H1 (cell line): ENCODE measurements at regions not wholly inside any gene's neighbourhood (a gene's known extent, or its start where the extent isn't known, plus 50 kb on each side); places are given as distances from the start of the nearest gene placed in this dataset.
"Not testable (repeated sequence)": the region's sequence is repeated elsewhere in the genome, so short reads cannot be mapped to it uniquely, and the experiment has no call there.

Experiments used
- CTCF ChIA-PET: fragments of 300-600 bp; sonication (Branson Sonifier 250); formaldehyde crosslinking; loops from one replicate; lab custom pipeline; 2021; ENCODE audit not compliant: partially characterized antibody; lab: Charles Lee
- POLR2A ChIA-PET: fragments of 300-600 bp; sonication (Branson Sonifier 250); formaldehyde crosslinking; loops from one replicate; lab custom pipeline; 2021; ENCODE audit warnings: inconsistent platforms; ENCODE audit not compliant: partially characterized antibody; lab: Charles Lee
- DNase-seq, 2 experiments: peaks; one replicate each; pipeline versions ENCODE4 v3.0.0 to v3.0.0-alpha.2; 2010 to 2022; ENCODE audit warnings: low spot score in 2 of 2, low read depth in 1 of 2, mixed read lengths in 1 of 2
- FAIRE-seq: peaks from 2 replicates; lab custom pipeline; 2011; peaks lifted over from hg19 to GRCh38; lab: Jason Lieb, UNC
- H2AFZ ChIP-seq: 2 replicates; pipeline ENCODE4 v1.8.1; 2012; ENCODE audit warnings: low read length, inconsistent platforms
- H2AK5ac ChIP-seq: 2 replicates; pipeline ENCODE4 v1.6.1; 2013; ENCODE audit warnings: low read depth, low read length
- H2BK120ac ChIP-seq: replicated peaks from 2 replicates; pipeline ENCODE3; 2013; ENCODE audit warnings: low read depth, low read length, inconsistent platforms
- H2BK12ac ChIP-seq: 2 replicates; pipeline ENCODE4 v1.6.1; 2013; ENCODE audit warnings: low read depth, low read length
- H2BK15ac ChIP-seq: 2 replicates; pipeline ENCODE4 v1.6.1; 2013; ENCODE audit warnings: low read length
- H2BK20ac ChIP-seq: 2 replicates; pipeline ENCODE4 v1.6.1; 2013; ENCODE audit warnings: low read length
- H2BK5ac ChIP-seq: 2 replicates; pipeline ENCODE4 v1.6.1; 2013; ENCODE audit warnings: low read depth, low read length
- H3K14ac ChIP-seq: 2 replicates; pipeline ENCODE4 v1.6.1; 2013; ENCODE audit warnings: inconsistent platforms; ENCODE audit not compliant: insufficient read length
- H3K18ac ChIP-seq: 2 replicates; pipeline ENCODE4 v1.6.1; 2013; ENCODE audit warnings: low read length; ENCODE audit errors: extremely low read depth
- H3K23ac ChIP-seq: 2 replicates; pipeline ENCODE4 v1.6.1; 2013; ENCODE audit warnings: inconsistent platforms; ENCODE audit not compliant: insufficient read length
- H3K23me2 ChIP-seq: 2 replicates; pipeline ENCODE4 v1.6.1; 2013; ENCODE audit warnings: low read depth, low read length
- H3K27ac ChIP-seq: 2 replicates; pipeline ENCODE4 v1.6.1; 2011; ENCODE audit warnings: low read depth, low read length, inconsistent platforms
- H3K27me3 ChIP-seq, 4 experiments: replicated peaks in 1 of 4; 1 replicate in 1 of 4; 2 replicates in 3 of 4; pipeline versions ENCODE4 v1.6.1 to v1.8.1; 2011 to 2013; ENCODE audit warnings: low read length in 3 of 4, mild to moderate bottlenecking in 3 of 4, inconsistent platforms in 2 of 4, mixed read lengths in 2 of 4, moderate library complexity in 1 of 4; ENCODE audit not compliant: control insufficient read depth in 3 of 4, insufficient read depth in 3 of 4; ENCODE audit errors: extremely low read depth in 1 of 4
- H3K36me3 ChIP-seq, 4 experiments: 2 replicates each; pipeline versions ENCODE4 v1.6.1 to v1.8.1; 2011 to 2013; ENCODE audit warnings: mild to moderate bottlenecking in 4 of 4, low read length in 3 of 4, moderate library complexity in 2 of 4, control low read depth in 1 of 4, inconsistent platforms in 1 of 4; ENCODE audit not compliant: insufficient read depth in 4 of 4, control insufficient read depth in 2 of 4
- H3K4ac ChIP-seq: replicated peaks from 2 replicates; pipeline ENCODE3; 2013; ENCODE audit warnings: low read length, low read depth, mixed read lengths, inconsistent platforms; ENCODE audit not compliant: insufficient read length
- H3K4me1 ChIP-seq, 4 experiments: replicated peaks in 1 of 4; 1 replicate in 1 of 4; 2 replicates in 3 of 4; pipeline versions ENCODE4 v1.6.1 to v1.8.1; 2011 to 2013; ENCODE audit warnings: low read length in 3 of 4, inconsistent platforms in 2 of 4, mixed read lengths in 1 of 4; ENCODE audit not compliant: insufficient read depth in 4 of 4, control insufficient read depth in 3 of 4
- H3K4me2 ChIP-seq, 2 experiments: 2 replicates each; pipeline versions ENCODE4 v1.6.1 to v1.8.1; 2011 to 2013; ENCODE audit warnings: low read depth in 2 of 2, low read length in 2 of 2, control low read depth in 1 of 2, inconsistent platforms in 1 of 2, mild to moderate bottlenecking in 1 of 2; ENCODE audit not compliant: insufficient read depth in 1 of 2
- H3K4me3 ChIP-seq, 4 experiments: fragments of 200-600, 300-600 bp in 1 of 4; sonication (generic), shearing (Covaris generic), sonication (Bioruptor Twin) in 1 of 4; 2 replicates each; pipeline versions ENCODE4 v1.5.1 to v1.8.1; 2011 to 2016; ENCODE audit warnings: low read length in 4 of 4, low read depth in 3 of 4, control low read depth in 2 of 4, inconsistent platforms in 2 of 4, mild to moderate bottlenecking in 2 of 4, mixed read lengths in 1 of 4, moderate library complexity in 1 of 4; ENCODE audit not compliant: insufficient read depth in 2 of 4; ENCODE audit errors: extremely low read depth in 1 of 4
- H3K56ac ChIP-seq: replicated peaks from 2 replicates; pipeline ENCODE3; 2013; ENCODE audit warnings: low read depth, mild to moderate bottlenecking, mixed read lengths, low read length, inconsistent platforms; ENCODE audit not compliant: insufficient read length
- H3K79me1 ChIP-seq: 2 replicates; pipeline ENCODE4 v1.6.1; 2013; ENCODE audit warnings: low read depth, low read length, control low read depth
- H3K79me2 ChIP-seq, 2 experiments: 2 replicates each; pipeline versions ENCODE4 v1.6.1 to v1.8.1; 2012 to 2013; ENCODE audit warnings: low read length in 2 of 2, mild to moderate bottlenecking in 2 of 2, inconsistent platforms in 1 of 2; ENCODE audit not compliant: insufficient read depth in 2 of 2, control insufficient read depth in 1 of 2
- H3K9ac ChIP-seq, 4 experiments: replicated peaks in 1 of 4; 1 replicate in 1 of 4; 2 replicates in 3 of 4; pipeline versions ENCODE4 v1.6.1 to v1.8.1; 2011 to 2013; ENCODE audit warnings: low read depth in 3 of 4, low read length in 3 of 4, control low read depth in 2 of 4, mild to moderate bottlenecking in 2 of 4, moderate library complexity in 2 of 4, inconsistent platforms in 1 of 4; ENCODE audit errors: extremely low read depth in 1 of 4
- H3K9me3 ChIP-seq, 2 experiments: 2 replicates each; pipeline versions ENCODE4 v1.6.1 to v1.8.1; 2012 to 2013; ENCODE audit warnings: mild to moderate bottlenecking in 2 of 2, moderate library complexity in 2 of 2, control low read depth in 1 of 2, inconsistent platforms in 1 of 2, low read depth in 1 of 2, low read length in 1 of 2, mixed read lengths in 1 of 2; ENCODE audit not compliant: insufficient read depth in 2 of 2
- H4K20me1 ChIP-seq, 2 experiments: replicated peaks in 1 of 2; 2 replicates each; pipeline versions ENCODE3 to v1.8.1; 2011 to 2013; ENCODE audit warnings: inconsistent platforms in 2 of 2, low read length in 2 of 2, mild to moderate bottlenecking in 1 of 2; ENCODE audit not compliant: insufficient read depth in 2 of 2, control insufficient read depth in 1 of 2
- H4K5ac ChIP-seq: 2 replicates; pipeline ENCODE4 v1.6.1; 2013; ENCODE audit warnings: low read length, low read depth, mixed read lengths, inconsistent platforms; ENCODE audit not compliant: insufficient read length
- H4K8ac ChIP-seq: 2 replicates; pipeline ENCODE4 v1.8.0; 2013; ENCODE audit warnings: mild to moderate bottlenecking, moderate library complexity, low read length, inconsistent platforms; ENCODE audit not compliant: insufficient read depth; ENCODE audit errors: extremely low read depth
- H4K91ac ChIP-seq: replicated peaks from 2 replicates; pipeline ENCODE3; 2013; ENCODE audit warnings: low read length, mixed read lengths, inconsistent platforms; ENCODE audit not compliant: insufficient read length
- WGBS, 2 experiments: shearing (Covaris generic) in 1 of 2; methylation state at CpG; one replicate each; pipeline versions ENCODE4 v1.1.6 to v1.1.7; 2013 to 2015; ENCODE audit warnings: low lambda C conversion rate in 2 of 2, mixed read lengths in 2 of 2, inconsistent platforms in 1 of 2, low coverage in 1 of 2, missing lambda C conversion rate in 1 of 2; ENCODE audit not compliant: insufficient replicate concordance in 2 of 2, insufficient coverage in 1 of 2, insufficient read length in 1 of 2; ENCODE audit errors: extremely low coverage in 1 of 2, missing lambda C conversion rate in 1 of 2; 5-methylcytosine and 5-hydroxymethylcytosine counted together

DNA sequence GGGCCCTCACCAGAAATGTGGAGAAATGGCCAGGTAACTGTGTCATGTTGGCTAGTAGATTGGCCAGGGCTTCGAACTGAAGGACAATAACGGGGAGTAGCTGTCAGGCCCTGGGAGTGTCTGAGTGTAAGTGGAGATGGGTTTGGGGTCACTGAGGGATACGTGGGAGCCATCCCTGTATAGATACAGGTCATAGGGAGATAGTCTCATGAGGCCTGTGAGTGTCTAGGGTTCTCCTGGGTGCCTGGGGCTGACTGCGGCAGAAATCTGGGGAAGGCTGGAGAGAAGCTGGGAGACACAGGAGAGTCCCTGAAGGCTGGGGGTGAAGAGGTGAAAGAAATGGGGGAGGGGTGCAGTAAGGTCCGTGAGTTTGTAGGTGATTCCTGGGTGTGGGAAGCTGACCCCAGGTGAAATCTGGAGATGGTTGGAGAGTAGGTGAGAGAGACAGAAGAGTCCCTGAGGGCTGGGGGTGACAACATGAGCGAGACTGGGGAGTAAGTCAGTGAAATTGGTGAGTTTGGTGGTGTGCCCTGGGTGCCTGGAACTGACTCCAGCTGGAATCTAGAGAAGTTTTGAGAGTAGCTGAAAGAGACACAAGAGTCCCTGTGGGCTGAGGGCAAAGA is 124.6 kb upstream of the ANKRD30BL start:
- H4K91ac ChIP-seq, H3K23ac ChIP-seq, H2BK120ac ChIP-seq, FAIRE-seq, H4K20me1 ChIP-seq, H3K56ac ChIP-seq, H3K4me2 ChIP-seq, CTCF ChIA-PET, H3K79me1 ChIP-seq, H4K8ac ChIP-seq, H2BK12ac ChIP-seq, H3K18ac ChIP-seq, H4K5ac ChIP-seq, H2AFZ ChIP-seq, H3K27ac ChIP-seq, H3K9me3 ChIP-seq, H3K36me3 ChIP-seq, H3K14ac ChIP-seq, H2BK20ac ChIP-seq, H2BK15ac ChIP-seq, H2AK5ac ChIP-seq, H2BK5ac ChIP-seq, H3K27me3 ChIP-seq, H3K23me2 ChIP-seq, H3K4me3 ChIP-seq, H3K4ac ChIP-seq, H3K9ac ChIP-seq, POLR2A ChIA-PET, H3K4me1 ChIP-seq, H3K79me2 ChIP-seq, DNase-seq: not testable (repeated sequence)
- WGBS, 2 experiments, result 81% methylated on average over 6 of the region's 6 CpGs; no CpG with 5 or more reads in 1 of the 2 experiments

DNA sequence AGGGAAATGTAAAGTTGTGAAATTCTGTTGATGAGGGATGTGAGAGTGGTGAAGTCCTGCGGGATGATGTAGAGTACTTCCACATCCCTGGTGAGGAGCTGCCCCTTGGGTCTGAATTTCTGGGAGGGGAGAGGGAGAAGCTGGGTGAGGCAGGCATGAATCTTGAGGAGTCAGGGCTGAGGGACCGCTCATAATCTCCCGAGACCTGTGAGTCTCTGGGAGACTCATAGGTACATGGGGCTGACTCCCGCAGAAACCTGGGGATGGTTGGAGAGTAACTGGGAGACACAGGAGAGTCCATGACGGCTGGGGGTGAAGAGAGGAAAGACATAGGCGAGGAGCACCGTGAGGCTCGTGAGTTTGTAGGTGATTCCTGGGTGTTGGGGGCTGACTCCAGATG is 126.2 kb upstream of the ANKRD30BL start:
- H3K9ac ChIP-seq, H4K91ac ChIP-seq, H3K4me1 ChIP-seq, H2BK15ac ChIP-seq, H3K14ac ChIP-seq, CTCF ChIA-PET, H4K8ac ChIP-seq, H3K4me2 ChIP-seq, H2AK5ac ChIP-seq, H3K4ac ChIP-seq, H2BK20ac ChIP-seq, H4K5ac ChIP-seq, H2BK120ac ChIP-seq, H3K18ac ChIP-seq, H4K20me1 ChIP-seq, H3K79me1 ChIP-seq, H3K79me2 ChIP-seq, H3K9me3 ChIP-seq, H2BK12ac ChIP-seq, H3K23me2 ChIP-seq, H3K27me3 ChIP-seq, FAIRE-seq, H2AFZ ChIP-seq, H2BK5ac ChIP-seq, H3K4me3 ChIP-seq, H3K27ac ChIP-seq, DNase-seq, H3K56ac ChIP-seq, H3K36me3 ChIP-seq, H3K23ac ChIP-seq: not testable (repeated sequence)
- WGBS, 2 experiments, result 72% methylated on average over 8 of the region's 8 CpGs; no CpG with 5 or more reads in 1 of the 2 experiments
- POLR2A ChIA-PET, result interaction anchor here (1.3 kb wide), 1 partner anchor 20 kb away, joined by 4 read pairs; no protein-coding TSS in a partner anchor
